NCI-H345 treated with DMSO at 0.1 percent for 48 hours (cell line): ENCODE measurements at regions not wholly inside any gene's neighbourhood (a gene's known extent, or its start where the extent isn't known, plus 50 kb on each side); places are given as distances from the start of the nearest gene placed in this dataset.
"Not testable (repeated sequence)": the region's sequence is repeated elsewhere in the genome, so short reads cannot be mapped to it uniquely, and the experiment has no call there.

Source experiments
- DNase-seq: peaks from one replicate; lab custom pipeline; 2025; ENCODE audit not compliant: unreplicated experiment; lab: John Stamatoyannopoulos, UW

GRCh38 chr12:47610686-47611252 lies 95.1 kb downstream of the RPAP3 start:
- no peak for DNase-seq

- no peak for DNase-seq
Observed at GRCh38 chr12:47609806-47610205, 96.0 kb downstream of the RPAP3 start.

- not testable (repeated sequence) for DNase-seq
Observed at GRCh38 chr12:47608671-47609070, 97.2 kb downstream of the RPAP3 start.

GRCh38 chr12:47604221-47604873 lies 101.5 kb downstream of the RPAP3 start:
- no peak for DNase-seq

- no peak for DNase-seq
Observed at GRCh38 chr12:47602949-47603558, 102.8 kb downstream of the RPAP3 start.

GRCh38 chr12:47602325-47602724 lies 103.5 kb downstream of the RPAP3 start:
- no peak for DNase-seq

- no peak for DNase-seq
Observed at GRCh38 chr12:47601071-47601470, 104.8 kb downstream of the RPAP3 start.

GRCh38 chr12:47591795-47592194 lies 114.0 kb downstream of the RPAP3 start:
- DNase-seq = no peak

- no peak for DNase-seq
Observed at GRCh38 chr12:47591361-47591791, 114.5 kb downstream of the RPAP3 start.

GRCh38 chr12:47590771-47591360 lies 115.0 kb downstream of the RPAP3 start:
- DNase-seq = no peak

GRCh38 chr12:47586952-47587669 lies 118.7 kb downstream of the RPAP3 start:
- DNase-seq = no peak

GRCh38 chr12:47585507-47585906 lies 120.3 kb downstream of the RPAP3 start:
- DNase-seq = no peak

GRCh38 chr12:47578836-47579235 lies 127.0 kb downstream of the RPAP3 start:
- no peak for DNase-seq

GRCh38 chr12:47577206-47577989 lies 128.4 kb downstream of the RPAP3 start:
- no peak for DNase-seq

- peak; percentile 5 for DNase-seq
Observed at GRCh38 chr12:47576289-47576945, 129.4 kb downstream of the RPAP3 start.

- no peak for DNase-seq
Observed at GRCh38 chr12:47574252-47575021, 131.4 kb downstream of the RPAP3 start.

- DNase-seq = no peak
Observed at GRCh38 chr12:47573146-47573659, 132.6 kb downstream of the RPAP3 start.

GRCh38 chr12:47570151-47570550 lies 135.7 kb downstream of the RPAP3 start:
- no peak for DNase-seq

GRCh38 chr12:47562201-47562600 lies 143.6 kb downstream of the RPAP3 start:
- no peak for DNase-seq
